ENCODE measurements at regions not wholly inside any gene's neighbourhood (a gene's known extent, or its start where the extent isn't known, plus 50 kb on each side); places are given as distances from the start of the nearest gene placed in this dataset.

- TF ChIP-seq CTCF (IDR thresholded peaks at IDR 0.05) (no peak), POLR2A (IDR thresholded peaks at IDR 0.05) (no peak)
Measured at GRCh38 chrY:8011515-8011914, 1100.0 kb upstream of the AMELY start.

Data from esophagus squamous epithelium (tissue), 4 donors.